ENCODE measurements at regions not wholly inside any gene's neighbourhood (a gene's known extent, or its start where the extent isn't known, plus 50 kb on each side); places are given as distances from the start of the nearest gene placed in this dataset.

GRCh38 chr2:23200068-23200786, 184.8 kb upstream of the KLHL29 start:
- no peak for DNase-seq (ENCODE audit: low read depth)

GRCh38 chr2:23200787-23201114, 184.2 kb upstream of the KLHL29 start:
- DNase-seq (ENCODE audit: low read depth): no peak

DNA sequence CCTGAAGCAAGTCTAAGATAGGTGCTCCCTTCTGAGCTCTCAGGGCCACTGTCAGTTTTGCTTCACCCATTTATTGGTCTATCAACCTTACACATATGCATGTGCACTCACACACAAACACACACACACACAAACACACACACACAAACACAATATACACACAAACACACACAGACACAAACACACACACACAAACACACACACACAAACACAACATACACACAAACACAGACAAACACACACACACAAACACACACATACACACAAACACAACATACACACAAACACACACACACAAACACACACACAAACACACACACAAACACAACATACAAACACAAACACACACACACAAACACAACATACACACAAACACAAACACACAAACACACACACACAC, 181.6 kb upstream of the KLHL29 start:
- DNase-seq (ENCODE audit: low read depth): no peak

GRCh38 chr2:23204685-23205242, 180.2 kb upstream of the KLHL29 start:
- DNase-seq (ENCODE audit: low read depth): no peak

DNA sequence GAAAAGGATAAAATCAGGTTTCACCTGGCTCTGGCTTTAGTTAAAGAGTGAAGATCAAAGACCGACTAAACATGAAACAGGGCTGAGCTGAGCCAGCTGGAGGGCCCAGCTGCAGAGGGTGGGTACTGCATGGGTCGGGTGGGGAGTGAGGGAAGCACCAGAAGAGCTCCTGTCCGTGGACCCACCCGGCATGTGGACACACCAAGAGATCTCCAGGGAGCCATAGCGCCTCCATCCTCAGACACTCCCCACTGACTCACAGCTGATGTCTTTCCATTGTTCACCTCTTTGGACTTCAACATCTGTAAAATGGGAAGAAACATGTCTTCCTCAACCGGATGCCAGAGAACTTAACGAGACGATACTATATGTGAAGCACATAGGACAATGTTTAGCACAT, 178.3 kb upstream of the KLHL29 start:
- DNase-seq (ENCODE audit: low read depth): no peak

DNA sequence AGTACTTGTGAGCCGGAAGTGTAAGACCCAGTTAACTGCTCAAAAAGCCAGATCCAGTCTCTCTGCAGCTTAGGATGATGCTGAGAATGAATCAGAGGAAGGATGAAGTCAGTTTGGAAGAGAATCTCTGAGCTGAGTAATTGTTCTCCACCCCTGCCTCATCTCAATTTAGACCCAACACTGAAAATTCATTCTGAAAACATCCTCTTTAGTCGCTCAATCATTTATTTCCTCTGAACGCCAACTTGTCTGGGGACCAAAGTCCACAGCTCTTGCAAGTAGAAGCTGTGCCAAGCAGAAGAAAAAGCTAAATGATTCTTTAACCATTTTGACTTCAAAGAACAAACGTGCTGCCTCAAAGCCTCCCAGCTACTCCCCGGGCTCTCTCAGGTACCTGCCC, 177.1 kb upstream of the KLHL29 start:
- no peak for DNase-seq (ENCODE audit: low read depth)

DNA sequence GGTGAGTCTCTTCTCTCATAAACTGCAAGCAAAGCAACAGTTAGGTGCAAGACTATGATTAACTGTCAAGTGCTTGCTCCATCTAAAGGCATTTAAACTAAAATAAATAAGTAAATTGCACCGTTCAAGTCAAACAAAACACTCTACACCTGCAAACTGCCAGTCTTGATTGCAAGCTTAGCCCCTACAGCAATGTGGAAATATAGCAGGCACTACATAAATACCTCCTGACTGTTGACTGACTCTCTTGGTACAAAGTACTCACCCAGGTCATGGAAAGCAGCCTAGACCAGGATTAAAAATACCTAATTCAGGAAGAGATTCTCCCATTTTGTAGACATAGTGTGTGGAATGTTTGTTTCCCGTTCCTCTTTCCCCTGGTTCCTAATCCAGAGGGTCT, 176.6 kb upstream of the KLHL29 start:
- DNase-seq (ENCODE audit: low read depth): no peak

DNA sequence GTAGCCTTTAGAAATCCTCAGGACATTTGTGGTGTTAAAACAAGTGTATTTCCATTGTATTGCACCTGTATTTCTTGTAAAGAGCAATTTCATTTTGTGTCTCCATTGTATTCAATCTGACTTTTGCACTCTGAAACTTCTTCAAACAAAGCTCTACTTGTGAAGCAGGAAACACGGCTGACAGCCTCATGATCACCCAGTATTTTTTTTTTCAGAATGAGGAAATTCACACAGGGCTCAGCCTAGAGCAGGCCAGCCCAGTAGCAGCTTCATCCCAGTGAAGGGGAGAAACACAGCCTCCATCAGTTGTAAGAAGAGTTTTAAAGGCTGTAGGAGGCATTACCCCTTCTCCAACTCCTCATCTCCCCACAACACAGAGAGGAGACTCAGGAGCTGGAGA, 175.9 kb upstream of the KLHL29 start:
- no peak for DNase-seq (ENCODE audit: low read depth)

DNA sequence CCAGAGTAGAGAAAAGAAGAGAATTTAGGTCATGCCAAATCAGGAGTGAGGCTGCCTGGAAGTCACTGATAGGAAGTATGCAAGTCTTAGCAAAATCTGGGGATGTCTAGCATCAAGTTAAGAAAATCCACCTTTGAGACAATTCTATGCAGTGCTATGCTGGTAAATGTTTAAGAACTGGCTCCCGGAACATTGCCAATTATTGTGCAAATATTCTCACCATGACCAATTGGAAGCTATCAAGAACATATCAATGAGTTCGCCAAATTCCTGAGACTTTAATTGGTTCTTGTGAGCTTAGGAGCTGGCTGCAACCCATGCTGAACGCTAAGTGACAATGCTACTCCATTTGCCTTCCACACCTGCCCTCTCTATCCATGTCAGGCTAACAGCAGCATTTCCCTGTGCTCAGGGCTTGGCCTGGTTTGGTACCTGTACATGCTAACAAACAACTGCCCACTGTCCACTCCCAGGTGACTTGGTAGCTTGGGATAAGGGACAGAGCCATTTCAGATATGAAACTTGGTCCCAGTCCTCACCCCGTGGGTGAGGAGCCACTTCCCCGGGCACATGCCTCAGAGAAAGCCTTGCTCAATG, 172.9 kb upstream of the KLHL29 start:
- no peak for DNase-seq (ENCODE audit: low read depth)

DNA sequence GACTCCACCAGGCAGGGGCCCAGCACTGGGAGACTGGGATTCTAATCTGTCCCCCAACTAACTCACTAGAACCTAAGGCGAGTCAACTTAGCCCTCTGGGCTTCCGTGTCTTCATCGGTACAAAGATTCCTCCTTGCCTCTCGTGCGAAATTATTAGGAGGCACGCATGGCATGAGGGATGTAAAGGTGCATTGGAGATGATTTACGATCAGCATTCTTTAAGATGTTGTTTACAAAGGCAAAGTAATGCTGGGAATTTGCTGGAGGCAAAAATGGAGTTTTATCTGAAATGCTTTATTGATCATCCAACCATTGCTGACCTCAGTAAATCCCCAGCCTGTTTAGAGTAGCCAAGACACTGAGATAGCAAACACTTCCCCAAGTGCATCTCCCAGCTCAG, 171.8 kb upstream of the KLHL29 start:
- DNase-seq (ENCODE audit: low read depth): no peak

- no peak for DNase-seq (ENCODE audit: low read depth)
Observed at GRCh38 chr2:23215016-23215415, 170.0 kb upstream of the KLHL29 start.

DNA sequence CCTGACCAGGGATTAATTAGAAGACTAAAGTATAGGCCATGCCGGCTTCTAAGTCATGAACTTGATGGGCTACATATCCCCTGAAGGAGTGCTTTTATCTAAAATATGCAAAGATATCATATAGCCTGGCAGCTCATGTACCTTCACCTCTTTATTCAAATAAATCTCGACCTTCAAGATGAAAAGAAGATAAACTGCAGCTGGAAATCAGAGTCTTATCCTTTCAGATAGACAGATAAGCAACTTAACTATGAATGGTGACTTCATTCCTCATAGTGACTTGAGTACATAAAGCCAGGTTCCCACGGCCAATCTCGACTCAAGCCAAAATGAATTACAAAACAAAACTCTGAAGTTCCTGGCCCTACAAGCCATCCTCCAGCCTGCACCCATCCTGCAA, 165.3 kb upstream of the KLHL29 start:
- no peak for DNase-seq (ENCODE audit: low read depth)

GRCh38 chr2:23220513-23221094, 164.4 kb upstream of the KLHL29 start:
- no peak for DNase-seq (ENCODE audit: low read depth)

GRCh38 chr2:23221236-23221635, 163.7 kb upstream of the KLHL29 start:
- no peak for DNase-seq (ENCODE audit: low read depth)

- no peak for DNase-seq (ENCODE audit: low read depth)
Observed at GRCh38 chr2:23221901-23222300, 163.1 kb upstream of the KLHL29 start.

GRCh38 chr2:23230885-23231284, 154.1 kb upstream of the KLHL29 start:
- DNase-seq (ENCODE audit: low read depth): no peak

DNA sequence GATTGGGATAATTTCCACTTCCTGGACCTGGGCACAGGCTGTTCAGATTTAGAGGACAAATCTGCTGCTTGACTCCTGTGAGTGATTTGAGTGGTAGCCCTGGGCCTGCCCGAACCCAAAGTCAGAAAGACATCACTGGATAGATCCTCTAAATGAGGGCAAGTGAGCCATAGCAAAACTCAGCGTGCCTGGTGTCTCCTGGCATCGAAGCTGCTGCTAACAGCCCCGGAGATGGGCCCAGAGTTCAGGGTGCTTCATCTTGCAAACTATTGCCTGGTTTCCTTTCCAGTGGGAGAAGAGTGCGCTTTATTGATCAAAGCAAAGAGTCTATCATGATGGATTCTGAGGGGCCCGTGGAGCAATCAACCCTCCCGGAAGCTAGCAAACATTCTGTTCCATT, 153.1 kb upstream of the KLHL29 start:
- DNase-seq (ENCODE audit: low read depth): no peak

DNA sequence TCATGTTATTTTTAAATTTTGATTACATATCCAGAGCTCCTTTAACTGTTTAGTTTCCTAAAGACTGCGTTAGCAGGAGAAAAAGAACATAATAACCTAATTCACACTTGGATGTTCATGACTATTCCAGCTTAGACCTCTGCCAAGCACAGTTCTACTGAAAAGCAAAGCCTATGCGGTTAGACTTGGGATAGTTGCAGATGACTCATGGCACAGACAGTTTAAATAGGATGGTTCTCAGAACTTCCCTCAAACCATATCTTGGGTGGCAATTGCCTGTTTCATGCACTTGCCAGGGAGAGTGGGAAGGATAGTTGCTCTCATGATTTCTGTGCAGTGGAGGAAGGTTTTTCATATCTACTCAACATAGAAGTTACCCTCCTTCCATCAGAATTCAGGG, 149.7 kb upstream of the KLHL29 start:
- no peak for DNase-seq (ENCODE audit: low read depth)

DNA sequence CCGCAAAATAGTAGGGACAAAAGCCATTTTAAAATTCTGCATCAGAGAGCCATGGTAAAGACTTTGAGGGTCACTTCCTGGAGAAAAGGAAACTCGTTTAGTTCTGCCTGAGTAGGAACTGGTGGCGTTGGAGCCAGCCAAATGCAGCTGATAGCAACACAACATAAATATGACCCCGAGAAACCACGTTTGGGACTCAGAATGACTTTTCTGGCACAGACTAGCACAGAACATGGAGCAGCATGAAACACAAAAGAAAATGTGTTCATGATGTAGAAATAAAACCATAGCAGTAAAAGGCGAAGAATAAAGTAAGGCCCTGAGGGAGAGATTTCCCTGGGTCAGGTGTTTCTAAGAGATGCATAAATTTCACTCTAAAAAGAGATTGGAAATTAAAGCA, 149.2 kb upstream of the KLHL29 start:
- DNase-seq (ENCODE audit: low read depth): no peak

DNA sequence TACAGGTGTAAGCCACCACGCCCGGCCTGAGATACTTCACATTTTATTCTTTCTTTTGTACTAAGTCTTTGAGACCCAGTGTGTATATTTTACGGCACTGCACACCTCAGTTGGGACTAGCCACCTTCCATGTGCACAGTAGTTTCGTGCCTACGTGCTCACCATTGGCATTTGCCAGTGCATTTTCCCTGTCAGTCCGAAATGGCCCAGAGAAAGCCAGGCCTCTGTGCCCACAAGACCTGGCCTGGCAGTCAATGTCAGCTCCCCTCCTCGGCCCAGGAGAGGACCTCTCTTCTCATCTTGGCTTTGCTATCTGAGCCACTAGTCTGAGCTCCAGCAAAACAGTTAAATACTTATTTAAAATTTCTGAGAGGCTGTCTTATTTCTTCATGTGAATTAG, 147.8 kb upstream of the KLHL29 start:
- DNase-seq (ENCODE audit: low read depth): no peak

DNA sequence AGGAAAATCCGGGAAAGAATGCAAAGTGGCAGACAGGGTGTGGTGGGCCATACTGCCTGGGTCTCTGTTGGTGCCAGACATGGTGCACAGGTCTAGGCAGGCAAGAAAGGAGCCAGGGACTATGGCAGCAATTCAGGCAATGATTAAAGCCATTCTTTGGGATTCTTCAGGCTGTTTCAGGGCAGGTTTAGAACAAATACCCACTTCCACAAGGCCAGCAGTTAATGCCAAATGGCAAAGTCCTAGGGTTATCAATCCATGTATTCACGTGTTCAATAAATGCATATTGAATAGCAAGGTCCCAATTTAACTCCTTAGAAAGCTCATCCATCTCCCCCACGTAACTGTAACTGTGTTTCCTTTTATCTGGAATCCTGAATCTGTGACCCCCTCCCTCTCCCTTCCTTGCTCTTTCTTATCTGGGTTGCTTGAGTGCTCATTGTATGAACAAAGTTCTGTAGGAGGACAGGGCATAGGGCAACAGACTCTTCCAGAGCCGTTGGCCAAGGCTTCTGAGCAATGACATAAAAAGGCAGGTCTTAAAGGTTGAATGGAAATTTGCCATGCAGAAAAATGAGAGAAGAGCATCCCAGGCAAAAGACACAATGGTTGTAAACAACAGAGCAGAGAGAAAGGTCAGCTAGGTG, 146.8 kb upstream of the KLHL29 start:
- DNase-seq (ENCODE audit: low read depth): no peak

- DNase-seq (ENCODE audit: low read depth): no peak
Observed at GRCh38 chr2:23239374-23239773, 145.6 kb upstream of the KLHL29 start.

DNA sequence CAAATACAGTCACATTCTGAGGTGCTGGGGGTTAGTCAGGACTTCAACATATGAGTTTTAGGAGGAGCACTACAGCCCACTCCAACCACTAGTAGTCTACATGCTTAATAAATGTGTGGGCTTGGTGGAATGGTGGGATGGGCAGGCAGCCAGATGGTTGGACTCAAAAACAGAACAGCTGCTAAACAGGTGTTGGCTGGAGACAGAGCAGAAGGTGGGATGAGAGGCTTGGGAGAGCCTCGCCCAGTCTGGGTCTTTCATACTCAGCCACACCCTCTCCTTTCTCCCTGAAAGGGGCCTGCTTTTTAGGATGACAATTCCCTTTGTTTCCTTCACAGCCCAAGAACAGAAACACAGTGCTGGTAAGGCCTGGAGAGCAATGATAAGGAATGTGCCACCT, 143.9 kb upstream of the KLHL29 start:
- no peak for DNase-seq (ENCODE audit: low read depth)

Data from activated T-cell treated with anti-CD3 and anti-CD28 coated beads for 24 hours (primary cell).